Neutrophil (primary cell): ENCODE measurements at regions not wholly inside any gene's neighbourhood (a gene's known extent, or its start where the extent isn't known, plus 50 kb on each side); places are given as distances from the start of the nearest gene placed in this dataset.

ENCODE experiments used
- H3K27ac ChIP-seq: fragments of 200-600 bp; sonication (generic); 2 replicates; pipeline ENCODE4 v1.5.1; 2016; ENCODE audit warnings: mild to moderate bottlenecking, moderate library complexity
- H3K27me3 ChIP-seq: fragments of 200-600 bp; sonication (generic); 2 replicates; pipeline ENCODE4 v1.6.0; 2016; ENCODE audit warnings: mild to moderate bottlenecking
- H3K36me3 ChIP-seq: fragments of 200-600 bp; sonication (generic); 2 replicates; pipeline ENCODE4 v1.5.1; 2017
- H3K4me1 ChIP-seq, 2 experiments: fragments of 200-600 bp in 1 of 2; sonication (generic) in 1 of 2; 1 replicate in 1 of 2; 2 replicates in 1 of 2; pipeline versions ENCODE4 v1.5.1 to v1.6.1; 2013 to 2016; ENCODE audit warnings: low read depth in 1 of 2, low read length in 1 of 2, mild to moderate bottlenecking in 1 of 2, moderate library complexity in 1 of 2; ENCODE audit not compliant: control insufficient read depth in 1 of 2, insufficient read depth in 1 of 2
- H3K4me3 ChIP-seq, 2 experiments: fragments of 200-600 bp in 1 of 2; sonication (generic) in 1 of 2; 1 replicate in 1 of 2; 2 replicates in 1 of 2; pipeline ENCODE4 v1.5.1; 2013 to 2016; ENCODE audit warnings: low read depth in 1 of 2, low read length in 1 of 2, mild to moderate bottlenecking in 1 of 2, moderate library complexity in 1 of 2
- H3K9me3 ChIP-seq: fragments of 200-600 bp; sonication (generic); 2 replicates; pipeline ENCODE4 v1.5.1; 2016
- TF ChIP-seq, protein P1 (sequence below): fragments of 200-600 bp; sonication (generic); IDR thresholded peaks from 2 replicates; pipeline ENCODE4 v1.5.1; 2016; ENCODE audit warnings: antibody characterized with exemption

DNA sequence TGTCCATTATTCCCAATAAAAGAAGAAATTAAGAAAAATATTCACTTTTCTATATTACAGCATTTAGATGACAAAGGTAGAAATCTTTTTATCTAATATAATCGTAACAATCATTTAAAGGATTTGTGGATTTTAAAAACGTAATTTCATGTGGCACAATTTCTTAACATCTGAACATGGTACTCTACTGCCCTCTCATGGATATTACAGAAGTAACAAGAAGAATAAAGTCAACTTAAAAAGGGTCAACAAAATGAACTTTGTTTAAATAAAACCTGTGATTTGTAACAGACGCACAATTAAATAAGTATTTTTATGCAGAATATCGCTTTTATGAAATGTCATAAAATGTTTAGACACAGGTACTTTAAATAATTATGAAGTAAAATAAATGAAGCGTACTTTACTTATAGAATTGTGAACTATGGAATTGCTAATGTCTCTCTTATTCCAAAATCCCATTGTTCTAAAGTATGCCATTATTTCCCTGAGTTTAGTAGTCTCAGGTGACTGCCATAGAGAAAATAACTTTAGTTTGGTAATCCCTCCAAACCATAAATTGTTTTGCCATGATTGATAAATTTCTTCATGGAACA is 366.8 kb upstream of the ZNF385D start:
- no peak overlapping the region for H3K4me3 ChIP-seq
- no peaks in the 10 kb centered on the region for H3K4me1 ChIP-seq
- H3K27me3 ChIP-seq: no peaks in the 10 kb centered on the region
- H3K9me3 ChIP-seq: no peaks in the 10 kb centered on the region
- H3K36me3 ChIP-seq: no peaks in the 10 kb centered on the region
- no peak overlapping the region for H3K27ac ChIP-seq
- TF ChIP-seq, protein P1, sequence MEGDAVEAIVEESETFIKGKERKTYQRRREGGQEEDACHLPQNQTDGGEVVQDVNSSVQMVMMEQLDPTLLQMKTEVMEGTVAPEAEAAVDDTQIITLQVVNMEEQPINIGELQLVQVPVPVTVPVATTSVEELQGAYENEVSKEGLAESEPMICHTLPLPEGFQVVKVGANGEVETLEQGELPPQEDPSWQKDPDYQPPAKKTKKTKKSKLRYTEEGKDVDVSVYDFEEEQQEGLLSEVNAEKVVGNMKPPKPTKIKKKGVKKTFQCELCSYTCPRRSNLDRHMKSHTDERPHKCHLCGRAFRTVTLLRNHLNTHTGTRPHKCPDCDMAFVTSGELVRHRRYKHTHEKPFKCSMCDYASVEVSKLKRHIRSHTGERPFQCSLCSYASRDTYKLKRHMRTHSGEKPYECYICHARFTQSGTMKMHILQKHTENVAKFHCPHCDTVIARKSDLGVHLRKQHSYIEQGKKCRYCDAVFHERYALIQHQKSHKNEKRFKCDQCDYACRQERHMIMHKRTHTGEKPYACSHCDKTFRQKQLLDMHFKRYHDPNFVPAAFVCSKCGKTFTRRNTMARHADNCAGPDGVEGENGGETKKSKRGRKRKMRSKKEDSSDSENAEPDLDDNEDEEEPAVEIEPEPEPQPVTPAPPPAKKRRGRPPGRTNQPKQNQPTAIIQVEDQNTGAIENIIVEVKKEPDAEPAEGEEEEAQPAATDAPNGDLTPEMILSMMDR: no peak

- no peaks in the 10 kb centered on the region for H3K4me1 ChIP-seq
- no peak overlapping the region for H3K4me3 ChIP-seq
- no peaks in the 10 kb centered on the region for H3K27me3 ChIP-seq
- H3K9me3 ChIP-seq: no peaks in the 10 kb centered on the region
- H3K36me3 ChIP-seq: no peaks in the 10 kb centered on the region
- TF ChIP-seq, protein P1: no peak
- H3K27ac ChIP-seq: no peak overlapping the region
Measured at GRCh38 chr3:22118542-22118941, 367.5 kb upstream of the ZNF385D start.

- TF ChIP-seq, protein P1: no peak
- no peaks in the 10 kb centered on the region for H3K9me3 ChIP-seq
- H3K4me1 ChIP-seq: no peaks in the 10 kb centered on the region
- no peaks in the 10 kb centered on the region for H3K36me3 ChIP-seq
- H3K27me3 ChIP-seq: no peaks in the 10 kb centered on the region
- H3K4me3 ChIP-seq: no peak overlapping the region
- no peak overlapping the region for H3K27ac ChIP-seq
Measured at GRCh38 chr3:22121068-22121701, 370.2 kb upstream of the ZNF385D start.

- H3K27me3 ChIP-seq: no peaks in the 10 kb centered on the region
- TF ChIP-seq, protein P1: no peak
Measured at GRCh38 chr3:22122567-22122966, 371.6 kb upstream of the ZNF385D start.

DNA sequence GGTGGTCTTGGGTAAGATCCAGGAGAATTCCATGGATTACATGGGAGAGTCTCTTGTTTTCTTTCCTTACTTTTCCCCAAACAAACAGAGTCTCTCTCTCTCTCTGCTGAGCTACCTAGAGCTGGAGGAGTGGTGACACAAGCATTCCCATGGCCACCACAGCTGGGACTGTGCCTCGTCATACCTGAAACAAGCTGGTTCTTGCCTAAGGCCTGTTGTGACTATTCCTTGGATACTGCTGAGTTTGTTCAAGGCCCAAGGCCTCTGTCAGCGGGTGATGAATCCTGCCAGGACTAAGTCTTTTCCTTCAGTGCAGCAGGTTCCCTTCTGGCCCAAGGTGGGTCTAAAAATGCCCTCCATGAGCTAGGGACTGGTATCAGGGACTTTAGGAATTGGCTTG is 378.1 kb upstream of the ZNF385D start:
- no peaks in the 10 kb centered on the region for H3K36me3 ChIP-seq
- no peaks in the 10 kb centered on the region for H3K9me3 ChIP-seq
- TF ChIP-seq, protein P1: no peak
- H3K27ac ChIP-seq: no peak overlapping the region
- no peaks in the 10 kb centered on the region for H3K4me1 ChIP-seq
- H3K4me3 ChIP-seq: no peak overlapping the region
- no peaks in the 10 kb centered on the region for H3K27me3 ChIP-seq

More at GRCh38 chr3:22122567-22122966, 371.6 kb upstream of the ZNF385D start:
- no peak overlapping the region for H3K27ac ChIP-seq
- no peak overlapping the region for H3K4me3 ChIP-seq
- H3K9me3 ChIP-seq: no peaks in the 10 kb centered on the region
- no peaks in the 10 kb centered on the region for H3K36me3 ChIP-seq
- H3K4me1 ChIP-seq: no peaks in the 10 kb centered on the region
